IMR-90 (cell line): ENCODE measurements at regions not wholly inside any gene's neighbourhood (a gene's known extent, or its start where the extent isn't known, plus 50 kb on each side); places are given as distances from the start of the nearest gene placed in this dataset.

Experiments
- ATAC-seq: fragments of 200-7000 bp; cut with Tn5 transposase; 2 replicates; pipeline ENCODE4 v1.9.1; 2020; ENCODE audit warnings: low read depth, mild to moderate bottlenecking, moderate library complexity
- BruUV-seq: library from RNA; stranded (reverse); fragments of 400-500 nt; replicated peaks from 2 replicates; lab custom pipeline; 2021; lab: Mats Ljungman, UMichigan
- CTCF ChIA-PET: fragments of 300-600 bp; formaldehyde crosslinking; extraction: SDS; loops from one replicate; lab custom pipeline; 2021; ENCODE audit warnings: antibody characterized with exemption; lab: Yijun Ruan, JAX
- POLR2A ChIA-PET: fragments of 300-600 bp; sonication (Branson Sonifier 250); formaldehyde crosslinking; loops from one replicate; lab custom pipeline; 2022; ENCODE audit warnings: antibody characterized with exemption; ENCODE audit not compliant: unreplicated experiment; lab: Charles Lee
- DNase-seq: peaks from one replicate; pipeline ENCODE4 v3.0.0; 2013
- H2AFZ ChIP-seq: replicated peaks from 2 replicates; pipeline ENCODE3; 2013; ENCODE audit warnings: low read length, mild to moderate bottlenecking; ENCODE audit not compliant: poor library complexity
- H2AK5ac ChIP-seq: 2 replicates; pipeline ENCODE4 v1.6.1; 2013; ENCODE audit warnings: low read depth, low read length, inconsistent platforms
- H2AK9ac ChIP-seq: replicated peaks from 2 replicates; pipeline ENCODE3; 2013; ENCODE audit warnings: mild to moderate bottlenecking, low read depth, low read length, moderate library complexity; ENCODE audit not compliant: poor library complexity
- H2BK120ac ChIP-seq: 2 replicates; pipeline ENCODE4 v1.6.1; 2013; ENCODE audit warnings: low read depth, low read length, inconsistent platforms
- H2BK15ac ChIP-seq: 3 replicates; pipeline ENCODE4 v1.6.1; 2013; ENCODE audit warnings: low read depth, low read length, inconsistent platforms
- H2BK20ac ChIP-seq: 2 replicates; pipeline ENCODE4 v1.6.1; 2013; ENCODE audit warnings: low read depth, mild to moderate bottlenecking, inconsistent platforms, low read length, moderate library complexity
- H2BK5ac ChIP-seq: 2 replicates; pipeline ENCODE4 v1.6.1; 2013; ENCODE audit warnings: mild to moderate bottlenecking, low read depth, low read length, inconsistent platforms; ENCODE audit not compliant: poor library complexity, severe bottlenecking
- H3K14ac ChIP-seq: replicated peaks from 2 replicates; pipeline ENCODE4 v1.6.1; 2013; ENCODE audit warnings: low read depth, low read length, inconsistent platforms
- H3K18ac ChIP-seq: 2 replicates; pipeline ENCODE4 v1.6.1; 2013; ENCODE audit warnings: low read depth, low read length, control low read depth
- H3K23ac ChIP-seq: 2 replicates; pipeline ENCODE4 v1.6.1; 2013; ENCODE audit warnings: low read depth, low read length, inconsistent platforms
- H3K27ac ChIP-seq: 2 replicates; pipeline ENCODE4 v1.5.1; 2013; ENCODE audit warnings: mild to moderate bottlenecking, control low read depth, low read length; ENCODE audit not compliant: insufficient read depth
- H3K27me3 ChIP-seq: 2 replicates; pipeline ENCODE4 v1.6.1; 2013; ENCODE audit warnings: low read length; ENCODE audit not compliant: control insufficient read depth, insufficient read depth
- H3K36me3 ChIP-seq: 2 replicates; pipeline ENCODE4 v1.6.1; 2013; ENCODE audit warnings: low read length, mixed read lengths; ENCODE audit not compliant: control insufficient read depth, insufficient read depth
- H3K4ac ChIP-seq: 2 replicates; pipeline ENCODE4 v1.6.1; 2013; ENCODE audit warnings: low read depth, low read length, inconsistent platforms
- H3K4me1 ChIP-seq: 2 replicates; pipeline ENCODE4 v1.6.1; 2013; ENCODE audit warnings: low read length, mixed read lengths; ENCODE audit not compliant: control insufficient read depth, insufficient read depth
- H3K4me2 ChIP-seq: 2 replicates; pipeline ENCODE4 v1.6.1; 2013; ENCODE audit warnings: low read depth, mild to moderate bottlenecking, control low read depth, low read length, moderate library complexity
- H3K4me3 ChIP-seq: 2 replicates; pipeline ENCODE4 v1.5.1; 2013; ENCODE audit warnings: low read depth, mild to moderate bottlenecking, control low read depth, low read length, moderate library complexity; ENCODE audit not compliant: insufficient read depth
- H3K56ac ChIP-seq: 2 replicates; pipeline ENCODE4 v1.6.1; 2013; ENCODE audit warnings: low read length, inconsistent platforms; ENCODE audit not compliant: insufficient read depth; ENCODE audit errors: extremely low read depth
- H3K79me1 ChIP-seq, 2 experiments: 2 replicates each; pipeline ENCODE4 v1.6.1; 2013; ENCODE audit warnings: low read length in 2 of 2, inconsistent platforms in 1 of 2, low read depth in 1 of 2
- H3K9ac ChIP-seq: 2 replicates; pipeline ENCODE4 v1.6.1; 2013; ENCODE audit warnings: low read depth, low read length, control low read depth
- H3K9me1 ChIP-seq: 2 replicates; pipeline ENCODE4 v1.6.1; 2013; ENCODE audit warnings: low read length, inconsistent platforms; ENCODE audit not compliant: insufficient read depth
- H3K9me3 ChIP-seq: 2 replicates; pipeline ENCODE4 v1.6.1; 2013; ENCODE audit warnings: low read length; ENCODE audit not compliant: control insufficient read depth, insufficient read depth
- H4K20me1 ChIP-seq: 2 replicates; pipeline ENCODE4 v1.6.1; 2013; ENCODE audit warnings: low read length, inconsistent platforms; ENCODE audit not compliant: insufficient read depth
- H4K5ac ChIP-seq: 2 replicates; pipeline ENCODE4 v1.6.1; 2013; ENCODE audit warnings: mild to moderate bottlenecking, low read depth, low read length, control low read depth
- H4K8ac ChIP-seq, 2 experiments: 2 replicates each; pipeline ENCODE4 v1.6.1; 2013; ENCODE audit warnings: low read depth in 2 of 2, low read length in 2 of 2, control low read depth in 1 of 2, inconsistent platforms in 1 of 2
- H4K91ac ChIP-seq: 2 replicates; pipeline ENCODE4 v1.6.1; 2013; ENCODE audit warnings: low read depth, low read length, inconsistent platforms; ENCODE audit not compliant: insufficient read depth
- BHLHE40 ChIP-seq: fragments of 150-350 bp; IDR thresholded peaks from 2 replicates; pipeline ENCODE4 v1.6.1; 2016; ENCODE audit warnings: mild to moderate bottlenecking, low read depth, low read length
- CEBPB ChIP-seq: IDR thresholded peaks from 2 replicates; pipeline ENCODE4 v1.6.1; 2012; ENCODE audit warnings: low read depth, low read length, improper control_type of control experiment
- ELK1 ChIP-seq: fragments of 150-350 bp; IDR thresholded peaks from 2 replicates; pipeline ENCODE4 v1.6.1; 2016; ENCODE audit warnings: low read depth, mild to moderate bottlenecking, low read length, moderate library complexity, borderline replicate concordance
- MAFK ChIP-seq: IDR thresholded peaks from 2 replicates; pipeline ENCODE4 v1.6.1; 2012; ENCODE audit warnings: low read depth, low read length, improper control_type of control experiment
- MAZ ChIP-seq: IDR thresholded peaks from 2 replicates; pipeline ENCODE4 v1.6.1; 2012; ENCODE audit warnings: low read depth, mild to moderate bottlenecking, low read length, improper control_type of control experiment, moderate library complexity, borderline replicate concordance
- MXI1 ChIP-seq: IDR thresholded peaks from 2 replicates; pipeline ENCODE4 v1.6.1; 2012; ENCODE audit warnings: low read depth, mild to moderate bottlenecking, low read length, moderate library complexity, borderline replicate concordance
- NFE2L2 ChIP-seq: fragments of 150-350 bp; IDR thresholded peaks from 2 replicates; pipeline ENCODE4 v1.6.1; 2016; ENCODE audit warnings: low read depth, mild to moderate bottlenecking, low read length
- RAD21 ChIP-seq: IDR thresholded peaks from 2 replicates; pipeline ENCODE4 v1.6.1; 2012; ENCODE audit warnings: low read length, improper control_type of control experiment
- RCOR1 ChIP-seq: IDR thresholded peaks from 2 replicates; pipeline ENCODE4 v1.6.1; 2012; ENCODE audit warnings: mild to moderate bottlenecking, low read length, improper control_type of control experiment; ENCODE audit not compliant: insufficient replicate concordance
- SMC3 ChIP-seq: fragments of 150-350 bp; IDR thresholded peaks from 2 replicates; pipeline ENCODE4 v1.6.1; 2016; ENCODE audit warnings: low read depth, mild to moderate bottlenecking, antibody characterized with exemption, low read length, moderate library complexity
- WGBS, 2 experiments: methylation state at CpG; one replicate each; pipeline versions ENCODE4 v1.1.5 to v1.1.7; 2013; ENCODE audit warnings: missing lambda C conversion rate in 2 of 2; ENCODE audit not compliant: insufficient read length in 1 of 2; ENCODE audit errors: extremely low coverage in 2 of 2; 5-methylcytosine and 5-hydroxymethylcytosine counted together
- dilution Hi-C: fragments of 300-500 bp; cut with HindIII; formaldehyde crosslinking; loops from one replicate; pipeline ENCODE4 v1.14.3; 2018; ENCODE audit warnings: low sequenced_read_pairs; ENCODE audit not compliant: unreplicated experiment
- in situ Hi-C: fragments of 300-500 bp; cut with MboI; formaldehyde crosslinking; loops from 3 replicates; pipeline ENCODE4 v1.14.3; 2019; ENCODE audit warnings: low sequenced_read_pairs, inconsistent platforms, mixed read lengths
- intact Hi-C: fragments of 100-400 bp; cut with micrococcal nuclease; formaldehyde crosslinking; loops from 2 replicates; pipeline ENCODE4 v1.10.0; 2022
- TF ChIP-seq, protein P1 (sequence below): fragments of 150-350 bp; IDR thresholded peaks from 2 replicates; pipeline ENCODE4 v1.6.1; 2017; ENCODE audit warnings: mild to moderate bottlenecking, antibody characterized with exemption, low read length, low read depth

- no peak overlapping the region for H2BK20ac ChIP-seq
- no peak overlapping the region for H3K14ac ChIP-seq
- no peaks in the 10 kb centered on the region for H3K79me1 ChIP-seq
- H4K8ac ChIP-seq = no peak overlapping the region
- H4K91ac ChIP-seq = no peak overlapping the region
- peaks cover 2% of the 10 kb centered on the region; the same call in 1 of the 2 replicates for H3K4me1 ChIP-seq
- ChIA-PET POLR2A (no interaction called here), CTCF (no interaction called here)
- no peaks in the 10 kb centered on the region; the same call in none of the 2 replicates for H4K20me1 ChIP-seq
- H3K9me1 ChIP-seq = no peaks in the 10 kb centered on the region
- no peak overlapping the region for H3K23ac ChIP-seq
- H2BK5ac ChIP-seq = no peak overlapping the region
- no peak overlapping the region for H2AFZ ChIP-seq
- H3K56ac ChIP-seq = no peak overlapping the region
- H2AK5ac ChIP-seq = no peak overlapping the region
- TF ChIP-seq SMC3 (no peak), RAD21 (no peak), MAFK (no peak), RCOR1 (no peak), MXI1 (no peak), NFE2L2 (no peak), BHLHE40 (no peak), CEBPB (no peak), ELK1 (no peak), MAZ (no peak)
- TF ChIP-seq, protein P1, sequence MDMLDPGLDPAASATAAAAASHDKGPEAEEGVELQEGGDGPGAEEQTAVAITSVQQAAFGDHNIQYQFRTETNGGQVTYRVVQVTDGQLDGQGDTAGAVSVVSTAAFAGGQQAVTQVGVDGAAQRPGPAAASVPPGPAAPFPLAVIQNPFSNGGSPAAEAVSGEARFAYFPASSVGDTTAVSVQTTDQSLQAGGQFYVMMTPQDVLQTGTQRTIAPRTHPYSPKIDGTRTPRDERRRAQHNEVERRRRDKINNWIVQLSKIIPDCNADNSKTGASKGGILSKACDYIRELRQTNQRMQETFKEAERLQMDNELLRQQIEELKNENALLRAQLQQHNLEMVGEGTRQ = no peak
- H3K18ac ChIP-seq = no peak overlapping the region
- in situ Hi-C loops (no loop called here), intact Hi-C loops (no loop called here), dilution Hi-C loops (no loop called here)
- no peak overlapping the region for H3K9ac ChIP-seq
- peaks cover 14% of the 10 kb centered on the region for H3K9me3 ChIP-seq
- no peak overlapping the region for H2BK120ac ChIP-seq
- H4K5ac ChIP-seq = no peak overlapping the region
- H3K4ac ChIP-seq = no peak overlapping the region
- no peak overlapping the region for H3K4me3 ChIP-seq
- H3K27me3 ChIP-seq = no peaks in the 10 kb centered on the region
- no peak for ATAC-seq
- no peak overlapping the region for H3K27ac ChIP-seq
- H3K36me3 ChIP-seq = no peaks in the 10 kb centered on the region
- 69% methylated on average over 6 of the region's 10 CpGs; no CpG with 5 or more reads in 1 of the 2 experiments for WGBS, 2 experiments
- BruUV-seq = no TSS peak
- no peak overlapping the region for H3K4me2 ChIP-seq
- no peak overlapping the region for H2AK9ac ChIP-seq
- no peak overlapping the region for H2BK15ac ChIP-seq
- DNase-seq = no peak
These were observed 416.3 kb downstream of the SHANK2 start for GRCh38 chr11:70836071-70836470.
